Kidney tubule cell (primary cell): ENCODE measurements at regions not wholly inside any gene's neighbourhood (a gene's known extent, or its start where the extent isn't known, plus 50 kb on each side); places are given as distances from the start of the nearest gene placed in this dataset.

ENCODE experiments used
- DNase-seq: peaks from one replicate; pipeline ENCODE4 v3.0.0-alpha.2; 2018; ENCODE audit warnings: low spot score

GRCh38 chr14:66197276-66197675 is 288.9 kb upstream of the CCDC196 start:
- no peak for DNase-seq

GRCh38 chr14:66206554-66206953 is 279.6 kb upstream of the CCDC196 start:
- DNase-seq: no peak

- DNase-seq: no peak
Measured at GRCh38 chr14:66216763-66217162, 269.4 kb upstream of the CCDC196 start.

- no peak for DNase-seq
Measured at GRCh38 chr14:66219886-66220285, 266.3 kb upstream of the CCDC196 start.

- DNase-seq: no peak
Measured at GRCh38 chr14:66224492-66225178, 261.5 kb upstream of the CCDC196 start.

- no peak for DNase-seq
Measured at GRCh38 chr14:66225337-66225736, 260.8 kb upstream of the CCDC196 start.

GRCh38 chr14:66228267-66228970 is 257.8 kb upstream of the CCDC196 start:
- peak; percentile 91 for DNase-seq

GRCh38 chr14:66231820-66232219 is 254.4 kb upstream of the CCDC196 start:
- no peak for DNase-seq

GRCh38 chr14:66233591-66233990 is 252.6 kb upstream of the CCDC196 start:
- no peak for DNase-seq

- no peak for DNase-seq
Measured at GRCh38 chr14:66234411-66234810, 251.8 kb upstream of the CCDC196 start.

GRCh38 chr14:66237741-66238140 is 248.4 kb upstream of the CCDC196 start:
- no peak for DNase-seq

- no peak for DNase-seq
Measured at GRCh38 chr14:66238969-66239368, 247.2 kb upstream of the CCDC196 start.

GRCh38 chr14:66239589-66239988 is 246.6 kb upstream of the CCDC196 start:
- no peak for DNase-seq

- peak; percentile 40 for DNase-seq
Measured at GRCh38 chr14:66240105-66240504, 246.1 kb upstream of the CCDC196 start.

GRCh38 chr14:66242001-66242400 is 244.2 kb upstream of the CCDC196 start:
- DNase-seq: no peak

- no peak for DNase-seq
Measured at GRCh38 chr14:66244834-66245233, 241.3 kb upstream of the CCDC196 start.

GRCh38 chr14:66247662-66248193 is 238.4 kb upstream of the CCDC196 start:
- peak; percentile 10 for DNase-seq

GRCh38 chr14:66248256-66248655 is 237.9 kb upstream of the CCDC196 start:
- no peak for DNase-seq

GRCh38 chr14:66249544-66249943 is 236.6 kb upstream of the CCDC196 start:
- DNase-seq: no peak

GRCh38 chr14:66254038-66254437 is 232.1 kb upstream of the CCDC196 start:
- no peak for DNase-seq

GRCh38 chr14:66268802-66269334 is 217.3 kb upstream of the CCDC196 start:
- no peak for DNase-seq

- no peak for DNase-seq
Measured at GRCh38 chr14:66272221-66272620, 213.9 kb upstream of the CCDC196 start.

GRCh38 chr14:66273261-66273832 is 212.8 kb upstream of the CCDC196 start:
- peak; percentile 15 for DNase-seq
